ENCODE measurements at regions not wholly inside any gene's neighbourhood (a gene's known extent, or its start where the extent isn't known, plus 50 kb on each side); places are given as distances from the start of the nearest gene placed in this dataset.

DNA sequence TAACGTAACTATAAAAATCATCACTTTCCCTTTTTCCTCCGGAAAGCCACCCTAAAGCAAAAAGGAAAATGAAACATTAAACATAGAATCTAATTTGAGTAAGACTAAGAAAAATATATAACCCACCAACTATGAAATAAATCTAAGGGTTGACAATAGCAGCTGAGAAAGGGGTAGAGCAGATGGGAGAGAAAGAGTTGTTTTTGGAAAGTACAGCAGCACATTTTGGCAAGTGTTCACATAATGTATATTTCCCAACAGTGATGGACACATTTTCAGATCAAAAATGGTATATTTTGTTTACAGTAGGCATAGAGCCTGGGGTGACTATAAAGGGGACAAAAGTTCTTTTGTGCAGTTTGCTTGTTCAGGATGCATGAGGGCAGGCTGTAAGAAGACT is 1287.4 kb upstream of the B3GALT2 start:
- H3K9me2 ChIP-seq (replicated peaks; ENCODE audit: insufficient read depth), result no peaks in the 10 kb centered on the region
- no peaks in the 10 kb centered on the region for H3K27me3 ChIP-seq
- no peak overlapping the region for H3K4me3 ChIP-seq
- no peaks in the 10 kb centered on the region for H3K79me2 ChIP-seq
- 62% methylated on average over 2 of the region's 2 CpGs for WGBS (ENCODE audit: low lambda C conversion rate, missing lambda C conversion rate)
- no peak for DNase-seq (ENCODE audit: low spot score)
- TF ChIP-seq EZH2 (IDR thresholded peaks at IDR 0.05; ENCODE audit: borderline replicate concordance) (no peak), EZH2phosphoT487 (IDR thresholded peaks at IDR 0.05; ENCODE audit: low read depth, severe bottlenecking, unreplicated experiment) (no peak)
- TF ChIP-seq, protein P1, sequence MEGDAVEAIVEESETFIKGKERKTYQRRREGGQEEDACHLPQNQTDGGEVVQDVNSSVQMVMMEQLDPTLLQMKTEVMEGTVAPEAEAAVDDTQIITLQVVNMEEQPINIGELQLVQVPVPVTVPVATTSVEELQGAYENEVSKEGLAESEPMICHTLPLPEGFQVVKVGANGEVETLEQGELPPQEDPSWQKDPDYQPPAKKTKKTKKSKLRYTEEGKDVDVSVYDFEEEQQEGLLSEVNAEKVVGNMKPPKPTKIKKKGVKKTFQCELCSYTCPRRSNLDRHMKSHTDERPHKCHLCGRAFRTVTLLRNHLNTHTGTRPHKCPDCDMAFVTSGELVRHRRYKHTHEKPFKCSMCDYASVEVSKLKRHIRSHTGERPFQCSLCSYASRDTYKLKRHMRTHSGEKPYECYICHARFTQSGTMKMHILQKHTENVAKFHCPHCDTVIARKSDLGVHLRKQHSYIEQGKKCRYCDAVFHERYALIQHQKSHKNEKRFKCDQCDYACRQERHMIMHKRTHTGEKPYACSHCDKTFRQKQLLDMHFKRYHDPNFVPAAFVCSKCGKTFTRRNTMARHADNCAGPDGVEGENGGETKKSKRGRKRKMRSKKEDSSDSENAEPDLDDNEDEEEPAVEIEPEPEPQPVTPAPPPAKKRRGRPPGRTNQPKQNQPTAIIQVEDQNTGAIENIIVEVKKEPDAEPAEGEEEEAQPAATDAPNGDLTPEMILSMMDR (IDR thresholded peaks at IDR 0.05; ENCODE audit: poor library complexity), result no peak
- H3K27ac ChIP-seq, result no peak overlapping the region
- no peak overlapping the region for H2AFZ ChIP-seq
- H3K9me3 ChIP-seq (ENCODE audit: low read depth), result no peaks in the 10 kb centered on the region
- no peak overlapping the region for H3K4me2 ChIP-seq
- H4K20me1 ChIP-seq (ENCODE audit: insufficient read depth, poor library complexity, severe bottlenecking), result no peaks in the 10 kb centered on the region
- no peaks in the 10 kb centered on the region for H3K36me3 ChIP-seq (replicated peaks; ENCODE audit: insufficient read depth, low read depth)
- no peaks in the 10 kb centered on the region for H3K4me1 ChIP-seq (ENCODE audit: insufficient read depth)

DNA sequence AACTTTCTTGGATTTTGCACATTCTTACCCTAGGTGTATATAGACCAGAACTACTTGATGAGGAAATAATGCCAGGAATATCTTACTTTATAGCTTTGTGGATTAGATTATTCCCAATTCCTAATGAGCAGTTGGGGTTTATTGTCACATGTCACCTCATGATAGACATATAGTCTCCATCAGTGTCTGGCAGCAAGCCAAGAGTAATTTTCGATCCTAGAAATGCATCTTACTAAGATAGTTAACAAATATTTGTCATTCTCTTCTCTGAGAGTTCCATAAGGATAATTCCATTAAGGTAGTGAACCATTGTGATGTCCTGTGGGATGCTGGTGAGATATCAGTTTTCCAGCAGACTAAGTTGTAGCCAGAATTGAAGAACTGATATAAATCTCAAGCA is 1282.9 kb upstream of the B3GALT2 start:
- no peak overlapping the region for H3K27ac ChIP-seq
- DNase-seq (ENCODE audit: low spot score), result no peak
- no peaks in the 10 kb centered on the region for H3K9me3 ChIP-seq (ENCODE audit: low read depth)
- H3K4me3 ChIP-seq, result no peak overlapping the region
- 76% methylated on average over 1 of the region's 1 CpG for WGBS (ENCODE audit: low lambda C conversion rate, missing lambda C conversion rate)
- H2AFZ ChIP-seq, result no peak overlapping the region
- TF ChIP-seq EZH2phosphoT487 (IDR thresholded peaks at IDR 0.05; ENCODE audit: low read depth, severe bottlenecking, unreplicated experiment) (no peak), EZH2 (IDR thresholded peaks at IDR 0.05; ENCODE audit: borderline replicate concordance) (no peak)
- TF ChIP-seq, protein P1 (IDR thresholded peaks at IDR 0.05; ENCODE audit: poor library complexity), result no peak
- no peaks in the 10 kb centered on the region for H3K4me1 ChIP-seq (ENCODE audit: insufficient read depth)
- no peaks in the 10 kb centered on the region for H3K79me2 ChIP-seq
- H3K4me2 ChIP-seq, result no peak overlapping the region
- H4K20me1 ChIP-seq (ENCODE audit: insufficient read depth, poor library complexity, severe bottlenecking), result no peaks in the 10 kb centered on the region
- no peaks in the 10 kb centered on the region for H3K9me2 ChIP-seq (replicated peaks; ENCODE audit: insufficient read depth)
- H3K36me3 ChIP-seq (replicated peaks; ENCODE audit: insufficient read depth, low read depth), result no peaks in the 10 kb centered on the region
- no peaks in the 10 kb centered on the region for H3K27me3 ChIP-seq

- 46% methylated on average over 4 of the region's 4 CpGs for WGBS (ENCODE audit: low lambda C conversion rate, missing lambda C conversion rate)
- TF ChIP-seq EZH2phosphoT487 (IDR thresholded peaks at IDR 0.05; ENCODE audit: low read depth, severe bottlenecking, unreplicated experiment) (no peak), EZH2 (IDR thresholded peaks at IDR 0.05; ENCODE audit: borderline replicate concordance) (no peak)
- TF ChIP-seq, protein P1 (IDR thresholded peaks at IDR 0.05; ENCODE audit: poor library complexity), result peak; percentile 16
- H3K36me3 ChIP-seq (replicated peaks; ENCODE audit: insufficient read depth, low read depth), result no peaks in the 10 kb centered on the region
- H3K9me2 ChIP-seq (replicated peaks; ENCODE audit: insufficient read depth), result no peaks in the 10 kb centered on the region
- H3K4me2 ChIP-seq, result no peak overlapping the region
- H2AFZ ChIP-seq, result no peak overlapping the region
- no peaks in the 10 kb centered on the region for H4K20me1 ChIP-seq (ENCODE audit: insufficient read depth, poor library complexity, severe bottlenecking)
- no peaks in the 10 kb centered on the region for H3K4me1 ChIP-seq (ENCODE audit: insufficient read depth)
- no peaks in the 10 kb centered on the region for H3K9me3 ChIP-seq (ENCODE audit: low read depth)
- DNase-seq (ENCODE audit: low spot score), result no peak
- H3K27me3 ChIP-seq, result no peaks in the 10 kb centered on the region
- H3K4me3 ChIP-seq, result no peak overlapping the region
- no peaks in the 10 kb centered on the region for H3K79me2 ChIP-seq
- no peak overlapping the region for H3K27ac ChIP-seq
These were observed 1280.3 kb upstream of the B3GALT2 start for GRCh38 chr1:194466706-194467105.

- Histone ChIP-seq H3K27me3 (no peaks in the 10 kb centered on the region), H4K20me1 (ENCODE audit: insufficient read depth, poor library complexity, severe bottlenecking) (no peaks in the 10 kb centered on the region), H3K79me2 (no peaks in the 10 kb centered on the region), H3K9me3 (ENCODE audit: low read depth) (no peaks in the 10 kb centered on the region), H3K4me3 (no peak overlapping the region), H2AFZ (no peak overlapping the region), H3K4me2 (no peak overlapping the region), H3K4me1 (ENCODE audit: insufficient read depth) (no peaks in the 10 kb centered on the region), H3K9me2 (replicated peaks; ENCODE audit: insufficient read depth) (no peaks in the 10 kb centered on the region), H3K27ac (no peak overlapping the region), H3K36me3 (replicated peaks; ENCODE audit: insufficient read depth, low read depth) (no peaks in the 10 kb centered on the region)
- 69% methylated on average over 2 of the region's 2 CpGs for WGBS (ENCODE audit: low lambda C conversion rate, missing lambda C conversion rate)
- TF ChIP-seq EZH2 (IDR thresholded peaks at IDR 0.05; ENCODE audit: borderline replicate concordance) (no peak), EZH2phosphoT487 (IDR thresholded peaks at IDR 0.05; ENCODE audit: low read depth, severe bottlenecking, unreplicated experiment) (no peak)
- TF ChIP-seq, protein P1 (IDR thresholded peaks at IDR 0.05; ENCODE audit: poor library complexity), result no peak
- DNase-seq (ENCODE audit: low spot score), result no peak
These were observed 1261.2 kb upstream of the B3GALT2 start for GRCh38 chr1:194447636-194448035.
